IMR-90 (cell line): ENCODE measurements at regions not wholly inside any gene's neighbourhood (a gene's known extent, or its start where the extent isn't known, plus 50 kb on each side); places are given as distances from the start of the nearest gene placed in this dataset.

Experiments used
- ATAC-seq: fragments of 200-7000 bp; cut with Tn5 transposase; 2 replicates; pipeline ENCODE4 v1.9.1; 2020; ENCODE audit warnings: low read depth, mild to moderate bottlenecking, moderate library complexity
- BruUV-seq: library from RNA; stranded (reverse); fragments of 400-500 nt; replicated peaks from 2 replicates; lab custom pipeline; 2021; lab: Mats Ljungman, UMichigan
- CTCF ChIA-PET: fragments of 300-600 bp; formaldehyde crosslinking; extraction: SDS; loops from one replicate; lab custom pipeline; 2021; ENCODE audit warnings: antibody characterized with exemption; lab: Yijun Ruan, JAX
- POLR2A ChIA-PET: fragments of 300-600 bp; sonication (Branson Sonifier 250); formaldehyde crosslinking; loops from one replicate; lab custom pipeline; 2022; ENCODE audit warnings: antibody characterized with exemption; ENCODE audit not compliant: unreplicated experiment; lab: Charles Lee
- DNase-seq: peaks from one replicate; pipeline ENCODE4 v3.0.0; 2013
- H2AFZ ChIP-seq: replicated peaks from 2 replicates; pipeline ENCODE3; 2013; ENCODE audit warnings: low read length, mild to moderate bottlenecking; ENCODE audit not compliant: poor library complexity
- H2AK5ac ChIP-seq: 2 replicates; pipeline ENCODE4 v1.6.1; 2013; ENCODE audit warnings: low read depth, low read length, inconsistent platforms
- H2AK9ac ChIP-seq: replicated peaks from 2 replicates; pipeline ENCODE3; 2013; ENCODE audit warnings: mild to moderate bottlenecking, low read depth, low read length, moderate library complexity; ENCODE audit not compliant: poor library complexity
- H2BK120ac ChIP-seq: 2 replicates; pipeline ENCODE4 v1.6.1; 2013; ENCODE audit warnings: low read depth, low read length, inconsistent platforms
- H2BK15ac ChIP-seq: 3 replicates; pipeline ENCODE4 v1.6.1; 2013; ENCODE audit warnings: low read depth, low read length, inconsistent platforms
- H2BK20ac ChIP-seq: 2 replicates; pipeline ENCODE4 v1.6.1; 2013; ENCODE audit warnings: low read depth, mild to moderate bottlenecking, inconsistent platforms, low read length, moderate library complexity
- H2BK5ac ChIP-seq: 2 replicates; pipeline ENCODE4 v1.6.1; 2013; ENCODE audit warnings: mild to moderate bottlenecking, low read depth, low read length, inconsistent platforms; ENCODE audit not compliant: poor library complexity, severe bottlenecking
- H3K14ac ChIP-seq: replicated peaks from 2 replicates; pipeline ENCODE4 v1.6.1; 2013; ENCODE audit warnings: low read depth, low read length, inconsistent platforms
- H3K18ac ChIP-seq: 2 replicates; pipeline ENCODE4 v1.6.1; 2013; ENCODE audit warnings: low read depth, low read length, control low read depth
- H3K23ac ChIP-seq: 2 replicates; pipeline ENCODE4 v1.6.1; 2013; ENCODE audit warnings: low read depth, low read length, inconsistent platforms
- H3K27ac ChIP-seq: 2 replicates; pipeline ENCODE4 v1.5.1; 2013; ENCODE audit warnings: mild to moderate bottlenecking, control low read depth, low read length; ENCODE audit not compliant: insufficient read depth
- H3K27me3 ChIP-seq: 2 replicates; pipeline ENCODE4 v1.6.1; 2013; ENCODE audit warnings: low read length; ENCODE audit not compliant: control insufficient read depth, insufficient read depth
- H3K36me3 ChIP-seq: 2 replicates; pipeline ENCODE4 v1.6.1; 2013; ENCODE audit warnings: low read length, mixed read lengths; ENCODE audit not compliant: control insufficient read depth, insufficient read depth
- H3K4ac ChIP-seq: 2 replicates; pipeline ENCODE4 v1.6.1; 2013; ENCODE audit warnings: low read depth, low read length, inconsistent platforms
- H3K4me1 ChIP-seq: 2 replicates; pipeline ENCODE4 v1.6.1; 2013; ENCODE audit warnings: low read length, mixed read lengths; ENCODE audit not compliant: control insufficient read depth, insufficient read depth
- H3K4me2 ChIP-seq: 2 replicates; pipeline ENCODE4 v1.6.1; 2013; ENCODE audit warnings: low read depth, mild to moderate bottlenecking, control low read depth, low read length, moderate library complexity
- H3K4me3 ChIP-seq: 2 replicates; pipeline ENCODE4 v1.5.1; 2013; ENCODE audit warnings: low read depth, mild to moderate bottlenecking, control low read depth, low read length, moderate library complexity; ENCODE audit not compliant: insufficient read depth
- H3K56ac ChIP-seq: 2 replicates; pipeline ENCODE4 v1.6.1; 2013; ENCODE audit warnings: low read length, inconsistent platforms; ENCODE audit not compliant: insufficient read depth; ENCODE audit errors: extremely low read depth
- H3K79me1 ChIP-seq, 2 experiments: 2 replicates each; pipeline ENCODE4 v1.6.1; 2013; ENCODE audit warnings: low read length in 2 of 2, inconsistent platforms in 1 of 2, low read depth in 1 of 2
- H3K9ac ChIP-seq: 2 replicates; pipeline ENCODE4 v1.6.1; 2013; ENCODE audit warnings: low read depth, low read length, control low read depth
- H3K9me1 ChIP-seq: 2 replicates; pipeline ENCODE4 v1.6.1; 2013; ENCODE audit warnings: low read length, inconsistent platforms; ENCODE audit not compliant: insufficient read depth
- H3K9me3 ChIP-seq: 2 replicates; pipeline ENCODE4 v1.6.1; 2013; ENCODE audit warnings: low read length; ENCODE audit not compliant: control insufficient read depth, insufficient read depth
- H4K20me1 ChIP-seq: 2 replicates; pipeline ENCODE4 v1.6.1; 2013; ENCODE audit warnings: low read length, inconsistent platforms; ENCODE audit not compliant: insufficient read depth
- H4K5ac ChIP-seq: 2 replicates; pipeline ENCODE4 v1.6.1; 2013; ENCODE audit warnings: mild to moderate bottlenecking, low read depth, low read length, control low read depth
- H4K8ac ChIP-seq, 2 experiments: 2 replicates each; pipeline ENCODE4 v1.6.1; 2013; ENCODE audit warnings: low read depth in 2 of 2, low read length in 2 of 2, control low read depth in 1 of 2, inconsistent platforms in 1 of 2
- H4K91ac ChIP-seq: 2 replicates; pipeline ENCODE4 v1.6.1; 2013; ENCODE audit warnings: low read depth, low read length, inconsistent platforms; ENCODE audit not compliant: insufficient read depth
- CEBPB ChIP-seq: IDR thresholded peaks from 2 replicates; pipeline ENCODE4 v1.6.1; 2012; ENCODE audit warnings: low read depth, low read length, improper control_type of control experiment
- FOS ChIP-seq: fragments of 150-350 bp; IDR thresholded peaks from 2 replicates; pipeline ENCODE4 v1.6.1; 2016; ENCODE audit warnings: low read depth, low read length
- MAFK ChIP-seq: IDR thresholded peaks from 2 replicates; pipeline ENCODE4 v1.6.1; 2012; ENCODE audit warnings: low read depth, low read length, improper control_type of control experiment
- WGBS, 2 experiments: methylation state at CpG; one replicate each; pipeline versions ENCODE4 v1.1.5 to v1.1.7; 2013; ENCODE audit warnings: missing lambda C conversion rate in 2 of 2; ENCODE audit not compliant: insufficient read length in 1 of 2; ENCODE audit errors: extremely low coverage in 2 of 2; 5-methylcytosine and 5-hydroxymethylcytosine counted together
- dilution Hi-C: fragments of 300-500 bp; cut with HindIII; formaldehyde crosslinking; loops from one replicate; pipeline ENCODE4 v1.14.3; 2018; ENCODE audit warnings: low sequenced_read_pairs; ENCODE audit not compliant: unreplicated experiment
- in situ Hi-C: fragments of 300-500 bp; cut with MboI; formaldehyde crosslinking; loops from 3 replicates; pipeline ENCODE4 v1.14.3; 2019; ENCODE audit warnings: low sequenced_read_pairs, inconsistent platforms, mixed read lengths
- intact Hi-C: fragments of 100-400 bp; cut with micrococcal nuclease; formaldehyde crosslinking; loops from 2 replicates; pipeline ENCODE4 v1.10.0; 2022
- TF ChIP-seq, protein P1 (sequence below): conservative IDR thresholded peaks from 2 replicates; pipeline ENCODE4 v1.5.1; 2012; ENCODE audit warnings: mild to moderate bottlenecking, low read depth, low read length, improper control_type of control experiment

DNA sequence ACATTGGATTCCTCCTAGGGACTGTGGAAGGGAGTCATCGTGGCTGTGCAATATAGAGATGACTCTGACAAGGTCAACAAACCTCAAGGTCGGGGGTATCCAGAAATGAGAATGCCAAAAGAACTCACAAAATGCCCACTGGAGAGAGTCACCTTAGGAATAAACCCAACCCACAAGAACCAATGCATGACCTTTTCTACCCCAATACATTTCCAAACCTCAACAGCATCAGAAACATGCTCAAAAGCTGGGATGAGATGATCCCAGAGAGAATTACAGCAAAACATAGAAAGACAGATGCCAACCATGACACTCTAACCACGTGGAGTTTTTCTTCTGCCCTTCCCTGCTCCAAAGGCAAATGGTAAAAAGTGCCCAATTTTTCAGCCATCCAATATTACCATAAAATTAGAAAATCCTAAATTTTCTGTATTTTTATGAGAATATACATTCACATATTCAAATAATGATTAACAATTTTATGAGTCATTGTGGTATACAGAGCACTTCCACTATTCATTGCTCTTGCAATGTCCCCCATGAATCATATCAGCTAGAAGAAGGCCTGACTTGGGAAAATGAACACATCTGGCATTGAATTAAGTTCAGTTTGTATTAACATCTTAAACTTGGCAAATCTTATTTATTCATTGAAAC lies 88.2 kb upstream of the PALMD start:
- Histone ChIP-seq H3K9me1 (no peaks in the 10 kb centered on the region; the same call in 1 of the 2 replicates), H2BK5ac (peak overlapping the region; percentile 92), H2BK20ac (peak overlapping the region; percentile 75), H4K8ac (no peak overlapping the region), H3K27me3 (no peaks in the 10 kb centered on the region), H2BK120ac (peak overlapping the region; percentile 84), H4K91ac (peak overlapping the region; percentile 41; the same call in 1 of the 2 replicates), H3K9ac (no peak overlapping the region), H4K20me1 (no peaks in the 10 kb centered on the region), H2AK9ac (no peak overlapping the region), H3K4ac (peak overlapping the region; percentile 86), H3K14ac (peak overlapping the region; percentile 66; the same call in 1 of the 2 replicates), H3K27ac (no peak overlapping the region), H3K9me3 (peaks cover 2% of the 10 kb centered on the region; the same call in 1 of the 2 replicates), H3K23ac (peak overlapping the region; percentile 41), H2AFZ (peak overlapping the region; percentile 5), H3K36me3 (no peaks in the 10 kb centered on the region), H3K18ac (peak overlapping the region; percentile 63; the same call in 1 of the 2 replicates), H3K79me1 (no peaks in the 10 kb centered on the region), H2AK5ac (peak overlapping the region; percentile 94), H3K56ac (no peak overlapping the region), H3K4me1 (peaks cover 15% of the 10 kb centered on the region), H3K4me2 (no peak overlapping the region), H4K5ac (0 out of 2 replicates have a peak overlapping the region, but pooled peaks have one; percentile 32), H2BK15ac (peak overlapping the region; percentile 38; the same call in 1 of the 3 replicates), H3K4me3 (no peak overlapping the region)
- DNase-seq (peak; percentile 92), ATAC-seq (peak; percentile 77)
- dilution Hi-C loops, result no loop called here
- no CpG with 5 or more reads among the region's 3 CpGs for WGBS, 2 experiments
- POLR2A ChIA-PET, result no interaction called here
- TF ChIP-seq FOS (peak; percentile 85), MAFK (peak; percentile 52), CEBPB (peak; percentile 91)
- TF ChIP-seq, protein P1, sequence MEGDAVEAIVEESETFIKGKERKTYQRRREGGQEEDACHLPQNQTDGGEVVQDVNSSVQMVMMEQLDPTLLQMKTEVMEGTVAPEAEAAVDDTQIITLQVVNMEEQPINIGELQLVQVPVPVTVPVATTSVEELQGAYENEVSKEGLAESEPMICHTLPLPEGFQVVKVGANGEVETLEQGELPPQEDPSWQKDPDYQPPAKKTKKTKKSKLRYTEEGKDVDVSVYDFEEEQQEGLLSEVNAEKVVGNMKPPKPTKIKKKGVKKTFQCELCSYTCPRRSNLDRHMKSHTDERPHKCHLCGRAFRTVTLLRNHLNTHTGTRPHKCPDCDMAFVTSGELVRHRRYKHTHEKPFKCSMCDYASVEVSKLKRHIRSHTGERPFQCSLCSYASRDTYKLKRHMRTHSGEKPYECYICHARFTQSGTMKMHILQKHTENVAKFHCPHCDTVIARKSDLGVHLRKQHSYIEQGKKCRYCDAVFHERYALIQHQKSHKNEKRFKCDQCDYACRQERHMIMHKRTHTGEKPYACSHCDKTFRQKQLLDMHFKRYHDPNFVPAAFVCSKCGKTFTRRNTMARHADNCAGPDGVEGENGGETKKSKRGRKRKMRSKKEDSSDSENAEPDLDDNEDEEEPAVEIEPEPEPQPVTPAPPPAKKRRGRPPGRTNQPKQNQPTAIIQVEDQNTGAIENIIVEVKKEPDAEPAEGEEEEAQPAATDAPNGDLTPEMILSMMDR, result no peak
- intact Hi-C loops, result no loop called here
- in situ Hi-C loops, result no loop called here
- CTCF ChIA-PET, result no interaction called here
- BruUV-seq, result no TSS peak
